GM12873 (cell line): ENCODE measurements at regions not wholly inside any gene's neighbourhood (a gene's known extent, or its start where the extent isn't known, plus 50 kb on each side); places are given as distances from the start of the nearest gene placed in this dataset.

Experiments used
- TF ChIP-seq, protein P1 (sequence below): IDR thresholded peaks from 2 replicates; pipeline ENCODE4 v1.5.1; 2012; ENCODE audit warnings: low read depth, mild to moderate bottlenecking, moderate library complexity, low read length, control low read depth; ENCODE audit not compliant: insufficient read depth; ENCODE audit errors: missing control alignments

DNA sequence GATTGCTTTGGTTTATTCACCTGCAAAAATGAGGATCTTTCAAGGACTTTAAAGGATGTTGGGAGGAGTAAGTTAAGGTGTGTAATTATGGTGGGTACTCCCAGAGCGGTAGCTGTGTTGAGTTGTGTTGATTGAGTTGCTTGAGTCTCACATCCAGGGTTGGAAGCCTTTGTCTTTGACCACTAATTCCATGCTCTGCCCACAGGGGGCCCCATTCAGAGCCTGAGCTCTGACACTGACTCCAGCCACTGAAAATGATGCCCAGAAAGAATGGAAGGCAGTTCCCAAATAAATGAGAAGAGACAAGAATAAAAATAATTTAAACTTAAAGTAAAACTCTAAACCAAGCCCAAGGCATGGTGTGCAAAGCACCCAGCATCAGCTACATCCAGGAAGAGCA, 237.4 kb upstream of the PWP1 start:
- TF ChIP-seq, protein P1, sequence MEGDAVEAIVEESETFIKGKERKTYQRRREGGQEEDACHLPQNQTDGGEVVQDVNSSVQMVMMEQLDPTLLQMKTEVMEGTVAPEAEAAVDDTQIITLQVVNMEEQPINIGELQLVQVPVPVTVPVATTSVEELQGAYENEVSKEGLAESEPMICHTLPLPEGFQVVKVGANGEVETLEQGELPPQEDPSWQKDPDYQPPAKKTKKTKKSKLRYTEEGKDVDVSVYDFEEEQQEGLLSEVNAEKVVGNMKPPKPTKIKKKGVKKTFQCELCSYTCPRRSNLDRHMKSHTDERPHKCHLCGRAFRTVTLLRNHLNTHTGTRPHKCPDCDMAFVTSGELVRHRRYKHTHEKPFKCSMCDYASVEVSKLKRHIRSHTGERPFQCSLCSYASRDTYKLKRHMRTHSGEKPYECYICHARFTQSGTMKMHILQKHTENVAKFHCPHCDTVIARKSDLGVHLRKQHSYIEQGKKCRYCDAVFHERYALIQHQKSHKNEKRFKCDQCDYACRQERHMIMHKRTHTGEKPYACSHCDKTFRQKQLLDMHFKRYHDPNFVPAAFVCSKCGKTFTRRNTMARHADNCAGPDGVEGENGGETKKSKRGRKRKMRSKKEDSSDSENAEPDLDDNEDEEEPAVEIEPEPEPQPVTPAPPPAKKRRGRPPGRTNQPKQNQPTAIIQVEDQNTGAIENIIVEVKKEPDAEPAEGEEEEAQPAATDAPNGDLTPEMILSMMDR = peak; percentile 64

DNA sequence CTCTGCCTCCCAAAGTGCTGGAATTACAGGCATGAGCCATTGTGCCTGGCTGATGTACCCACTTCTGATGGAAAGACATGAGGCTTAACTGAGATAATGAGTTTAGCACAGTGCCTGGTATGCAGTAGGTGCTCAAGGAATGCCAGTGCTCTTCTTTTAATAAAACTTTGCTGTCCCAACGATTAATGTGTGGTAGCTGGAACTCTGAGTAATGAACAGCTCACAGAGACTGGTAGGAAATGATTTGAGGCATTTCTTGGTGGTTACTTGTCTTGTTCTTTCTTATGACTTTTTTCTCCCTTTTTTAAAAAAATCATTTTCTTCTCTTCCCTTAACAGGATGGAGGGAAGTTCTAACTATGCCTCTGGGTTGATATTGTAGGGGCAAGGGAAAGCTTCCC, 235.7 kb upstream of the PWP1 start:
- TF ChIP-seq, protein P1 = no peak

DNA sequence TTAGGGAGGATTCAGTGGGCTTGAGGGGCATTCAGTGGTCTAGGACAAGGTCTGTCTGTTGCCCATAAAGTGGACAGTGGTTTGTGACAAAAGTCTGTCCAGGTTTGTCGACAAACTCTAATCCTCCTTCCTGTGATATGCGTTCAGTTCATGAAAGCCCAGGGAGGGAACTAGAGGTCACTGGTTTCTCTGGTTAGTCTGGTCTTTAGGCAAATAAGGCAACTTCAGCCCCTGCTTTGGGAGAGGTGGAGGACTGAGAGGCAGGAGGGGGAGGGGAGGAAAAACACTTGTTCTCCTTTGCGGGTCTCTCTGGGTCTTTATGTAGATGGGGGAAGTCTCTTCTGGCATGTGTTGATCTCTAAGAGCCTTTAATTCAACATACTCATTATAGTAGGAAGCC, 235.1 kb upstream of the PWP1 start:
- TF ChIP-seq, protein P1 = no peak

GRCh38 chr12:107451246-107451645, 234.4 kb upstream of the PWP1 start:
- TF ChIP-seq, protein P1 = no peak

DNA sequence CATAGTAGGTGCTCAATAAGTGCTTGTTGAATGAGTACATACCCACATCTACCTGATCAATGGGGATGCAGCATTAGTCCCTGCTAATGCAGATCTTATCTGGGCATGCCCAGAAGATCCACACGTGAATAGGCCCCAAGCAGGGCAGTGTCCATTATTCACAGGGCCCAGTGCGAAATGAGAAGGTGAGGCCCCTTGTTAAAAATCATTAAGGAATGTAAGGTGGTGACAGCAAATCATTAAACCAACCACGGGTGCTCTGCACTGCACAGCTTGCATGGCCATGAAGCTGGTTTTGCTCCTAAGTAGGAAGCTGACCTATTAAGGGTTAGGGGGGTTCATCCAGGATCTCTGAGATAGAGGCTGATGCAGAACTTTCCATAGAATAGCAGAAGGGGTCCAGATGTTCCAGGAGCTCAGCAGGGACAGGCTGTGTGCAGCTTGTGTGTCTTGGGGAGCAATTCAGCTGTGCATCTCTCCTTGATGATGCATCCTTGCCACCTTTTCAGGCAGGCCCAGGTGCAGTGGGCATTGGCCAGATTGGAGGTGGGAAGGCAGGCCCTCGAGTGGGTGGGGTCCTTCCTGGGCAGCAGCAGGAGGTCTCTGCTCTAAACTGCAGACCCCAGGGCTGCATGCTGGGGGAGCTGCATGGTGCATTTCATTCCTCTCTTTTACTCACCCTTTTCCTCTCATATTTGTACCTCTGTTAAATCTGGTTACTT, 231.3 kb upstream of the PWP1 start:
- TF ChIP-seq, protein P1 = no peak

DNA sequence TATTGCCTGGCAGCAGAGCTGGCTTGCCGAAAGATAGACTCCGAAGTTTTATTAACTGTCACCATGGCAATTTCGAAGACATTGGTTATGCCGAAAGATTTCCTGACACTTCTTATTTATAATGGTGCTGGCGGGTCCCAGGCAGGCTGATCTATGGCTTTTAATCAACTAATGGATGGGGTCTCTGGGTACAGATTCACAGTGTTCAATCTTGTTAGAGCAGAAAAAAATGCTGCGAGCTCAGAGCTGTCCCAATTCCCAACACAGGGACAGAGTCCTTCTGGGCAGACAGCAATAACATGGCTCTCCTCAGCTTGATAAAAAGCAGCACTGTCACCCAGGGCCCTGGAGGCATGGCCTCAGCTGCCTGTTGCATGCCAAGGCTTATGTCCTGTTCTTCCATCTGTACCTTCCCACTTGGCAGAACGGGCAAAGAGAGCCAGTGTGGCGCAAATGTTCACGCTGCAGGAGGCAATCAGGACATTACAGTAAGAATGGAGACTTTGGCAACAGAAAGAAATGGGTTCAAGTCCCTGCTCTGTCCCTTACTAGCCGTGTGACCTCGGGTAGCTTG, 228.2 kb upstream of the PWP1 start:
- TF ChIP-seq, protein P1 = no peak

DNA sequence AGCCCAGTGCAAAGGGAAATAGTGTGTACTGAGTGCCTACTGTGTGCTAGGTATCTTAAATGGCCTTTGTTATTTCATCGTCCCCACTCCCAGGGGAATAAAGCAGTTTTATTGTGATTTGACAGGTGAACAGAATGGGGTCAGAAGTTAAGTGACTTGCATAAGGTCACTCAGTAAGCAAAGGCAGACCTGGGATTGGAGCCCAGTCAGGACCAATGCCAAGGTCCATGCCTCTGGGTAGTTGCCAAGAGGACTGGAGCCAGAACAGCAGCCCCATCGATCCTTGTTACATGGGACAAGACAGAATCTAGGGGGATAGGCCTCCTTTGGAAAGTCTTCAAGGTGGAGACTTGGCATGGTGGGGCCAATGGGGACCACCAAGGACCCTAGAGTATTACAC, 227.4 kb upstream of the PWP1 start:
- TF ChIP-seq, protein P1 = no peak
